ENCODE measurements at regions not wholly inside any gene's neighbourhood (a gene's known extent, or its start where the extent isn't known, plus 50 kb on each side); places are given as distances from the start of the nearest gene placed in this dataset.

- no peak for TF ChIP-seq MAX (IDR thresholded peaks at IDR 0.05)
- no peak for TF ChIP-seq CTCF (IDR thresholded peaks at IDR 0.05 in 2 of 3, conservative IDR thresholded peaks at IDR 0.05 in 1 of 3; ENCODE audit: borderline replicate concordance in 1 of 3, insufficient read depth in 1 of 3, low read depth in 2 of 3, low read length in 2 of 3)
- no peak for TF ChIP-seq POLR2A (IDR thresholded peaks at IDR 0.05; ENCODE audit: borderline replicate concordance, extremely low read depth, insufficient read depth, insufficient read length)
- no peak for TF ChIP-seq REST (IDR thresholded peaks at IDR 0.05; ENCODE audit: low read depth)
- TF ChIP-seq ATF3 (IDR thresholded peaks at IDR 0.05): no peak
- TF ChIP-seq SP1 (IDR thresholded peaks at IDR 0.05; ENCODE audit: low read depth): no peak
- no peak for TF ChIP-seq EZH2 (IDR thresholded peaks at IDR 0.05)
- no peak for TF ChIP-seq RAD21 (IDR thresholded peaks at IDR 0.05; ENCODE audit: low read depth)
- TF ChIP-seq EZH2phosphoT487 (IDR thresholded peaks at IDR 0.05; ENCODE audit: borderline replicate concordance): no peak
- no peak for TF ChIP-seq POLR2AphosphoS5 (IDR thresholded peaks at IDR 0.05; ENCODE audit: low read depth, low read length)
- no peak for TF ChIP-seq ZFX (IDR thresholded peaks at IDR 0.05)
- no peak for TF ChIP-seq EGR1 (IDR thresholded peaks at IDR 0.05; ENCODE audit: low read depth)
- TF ChIP-seq SIN3A (IDR thresholded peaks at IDR 0.05; ENCODE audit: low read depth): no peak
- no peak for TF ChIP-seq YY1 (IDR thresholded peaks at IDR 0.05; ENCODE audit: extremely low read depth, insufficient replicate concordance, low read depth, low read length)
These were observed 419.2 kb upstream of the MMS22L start for GRCh38 chr6:97702248-97702647.

Data from HCT116 (cell line).